Right ventricle myocardium superior (tissue), 1 donor: ENCODE measurements at regions not wholly inside any gene's neighbourhood (a gene's known extent, or its start where the extent isn't known, plus 50 kb on each side); places are given as distances from the start of the nearest gene placed in this dataset.

Experiments used
- ATAC-seq: fragments of 200-7000 bp; cut with Tn5 transposase; one replicate; pipeline ENCODE4 v1.9.1; 2020; ENCODE audit warnings: mild to moderate bottlenecking; ENCODE audit not compliant: poor library complexity
- DNase-seq: peaks from one replicate; pipeline ENCODE4 v3.0.0-alpha.2; 2020
- intact Hi-C: fragments of 100-400 bp; cut with DNase I; formaldehyde crosslinking; loops from one replicate; pipeline ENCODE4 v1.11.2; 2022
- donor health status: DM: no; HTN: yes; CAD: no; lungs with severe emphysema.

DNA sequence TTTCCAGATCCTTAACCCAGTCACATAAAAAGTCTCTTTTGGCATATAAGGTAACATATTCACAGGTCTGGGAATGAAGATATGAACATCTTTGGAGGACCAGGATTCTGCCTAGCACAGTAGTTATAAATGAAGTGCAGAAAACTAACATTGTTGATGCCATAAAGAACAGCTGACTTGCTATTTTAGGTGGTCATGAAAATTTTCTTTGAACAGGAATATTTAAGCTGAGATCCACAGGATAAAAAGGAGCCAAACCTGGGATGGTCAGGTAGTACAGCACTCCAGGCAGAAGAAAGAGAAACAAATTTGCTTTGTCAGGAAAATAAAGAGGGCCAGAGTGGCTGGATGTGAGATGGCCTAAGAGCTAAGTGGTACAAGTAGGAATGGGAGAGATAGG lies 80.0 kb downstream of the CENPW start:
- ATAC-seq (no peak), DNase-seq (no peak)
- intact Hi-C loops: no loop called here

DNA sequence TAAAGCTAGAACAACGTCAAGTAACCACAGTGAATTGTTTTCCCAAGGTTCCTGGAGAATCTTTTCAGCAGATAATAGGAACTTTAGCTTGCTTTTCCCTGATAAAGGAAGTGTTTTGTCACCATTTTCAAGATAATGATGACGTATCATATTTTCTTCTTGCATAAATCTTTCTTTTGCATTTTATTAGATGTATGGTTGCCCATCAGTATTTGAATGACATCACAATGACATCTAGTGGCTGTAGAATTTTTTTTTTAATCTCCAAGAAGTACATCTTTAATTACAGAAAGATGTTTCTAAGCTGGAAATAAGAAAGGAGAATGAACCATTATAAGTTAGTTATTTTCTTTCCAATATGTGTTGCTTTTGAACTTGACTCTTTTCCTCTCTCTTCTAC lies 83.0 kb downstream of the CENPW start:
- DNase-seq: no peak
- no peak for ATAC-seq
- intact Hi-C loops: no loop called here

DNA sequence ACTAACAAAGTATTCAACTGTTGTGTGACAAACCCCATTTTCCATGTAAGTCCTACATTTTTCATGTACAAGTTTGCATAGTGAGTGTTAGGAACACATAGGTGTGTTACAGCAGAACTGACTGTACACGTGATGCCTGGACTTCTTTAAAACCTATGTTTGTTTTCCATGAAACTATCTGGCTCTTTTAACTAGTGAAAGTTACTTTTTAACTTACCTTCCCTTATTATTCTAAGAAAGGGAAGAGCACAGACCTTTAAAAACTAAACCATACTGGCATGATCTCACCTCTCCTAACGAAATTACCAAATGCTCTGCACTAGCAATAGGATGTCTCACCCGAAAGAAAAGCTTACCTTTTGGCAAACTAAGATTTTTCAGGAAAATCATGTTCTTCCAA lies 87.8 kb downstream of the CENPW start:
- intact Hi-C loops: no loop called here
- ATAC-seq (no peak), DNase-seq (no peak)

DNA sequence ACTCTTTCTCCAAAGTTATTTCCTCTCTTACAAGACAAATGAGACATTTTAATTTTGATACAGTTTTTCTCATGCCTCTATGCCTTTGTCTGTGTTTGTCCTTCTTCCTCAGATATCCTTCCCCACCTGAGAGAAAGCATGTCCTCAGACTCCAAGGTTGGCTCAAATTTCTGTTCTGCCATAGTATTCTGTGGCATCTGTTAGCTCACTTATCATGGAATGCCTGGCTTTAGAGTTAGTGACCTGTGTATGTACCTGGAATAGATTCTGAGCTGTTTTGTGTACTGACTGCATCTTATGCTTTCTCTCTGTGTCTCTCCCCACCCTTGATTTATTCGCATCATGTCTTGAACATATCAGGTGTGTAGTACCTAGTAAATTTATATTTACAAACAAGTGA lies 90.0 kb downstream of the CENPW start:
- intact Hi-C loops: no loop called here
- DNase-seq (no peak), ATAC-seq (no peak)

DNA sequence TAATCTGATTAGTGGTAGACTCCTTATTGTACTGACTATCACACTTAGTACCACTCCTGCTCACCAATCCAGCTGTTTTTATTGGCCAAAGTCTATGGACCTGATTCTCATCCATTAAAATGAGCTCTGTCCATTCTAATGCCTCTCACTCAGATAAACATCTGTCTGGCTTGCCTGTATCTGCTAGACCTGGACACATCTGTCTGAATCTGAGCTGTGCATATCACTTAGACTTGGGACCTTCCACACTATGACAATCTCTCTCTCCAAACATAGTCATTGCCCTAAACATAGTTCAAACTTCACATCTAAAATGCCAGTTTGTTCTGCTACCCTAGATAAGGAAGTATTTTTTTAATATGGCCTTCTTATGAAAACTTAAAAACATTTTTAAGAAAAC lies 92.6 kb downstream of the CENPW start:
- ATAC-seq (no peak), DNase-seq (no peak)
- intact Hi-C loops: no loop called here

DNA sequence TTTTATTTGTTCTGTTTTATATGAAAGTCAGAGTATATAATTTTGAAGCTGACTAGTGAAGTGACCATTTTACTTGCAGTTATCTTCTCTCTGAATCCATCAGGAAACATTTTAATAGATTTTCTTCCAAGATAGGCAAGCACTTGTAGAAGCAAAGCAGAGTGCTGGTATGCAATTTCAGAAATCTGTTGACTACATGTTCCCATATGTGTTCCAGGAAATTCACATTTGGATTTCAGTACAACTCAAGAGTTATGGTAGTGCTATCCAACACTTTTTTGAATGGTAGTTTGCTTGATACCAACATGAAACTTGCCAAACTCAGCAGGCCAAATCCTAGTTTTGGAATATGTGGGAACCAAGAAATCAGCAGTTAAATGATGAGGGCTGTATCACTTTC lies 94.0 kb downstream of the CENPW start:
- DNase-seq (no peak), ATAC-seq (no peak)
- intact Hi-C loops: no loop called here

DNA sequence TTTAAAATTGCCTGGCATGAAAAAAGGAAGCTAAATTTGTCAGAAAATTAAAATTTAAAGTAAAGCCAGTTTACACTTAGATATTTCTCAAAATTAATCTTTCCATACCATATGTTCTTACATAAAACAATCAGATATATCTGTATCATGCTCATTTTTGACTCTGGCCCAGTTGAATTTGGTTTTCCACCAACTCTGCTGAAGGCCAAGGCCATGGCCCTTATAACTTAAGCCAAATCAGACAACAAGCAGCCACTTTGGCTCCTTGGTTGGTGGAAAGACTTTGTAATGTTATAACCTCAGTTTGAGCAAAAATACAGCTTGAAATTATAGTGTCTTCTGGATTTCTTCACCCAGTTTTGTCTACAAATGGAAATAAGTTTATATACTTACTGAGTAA lies 97.3 kb downstream of the CENPW start:
- intact Hi-C loops: no loop called here
- DNase-seq (no peak), ATAC-seq (no peak)

DNA sequence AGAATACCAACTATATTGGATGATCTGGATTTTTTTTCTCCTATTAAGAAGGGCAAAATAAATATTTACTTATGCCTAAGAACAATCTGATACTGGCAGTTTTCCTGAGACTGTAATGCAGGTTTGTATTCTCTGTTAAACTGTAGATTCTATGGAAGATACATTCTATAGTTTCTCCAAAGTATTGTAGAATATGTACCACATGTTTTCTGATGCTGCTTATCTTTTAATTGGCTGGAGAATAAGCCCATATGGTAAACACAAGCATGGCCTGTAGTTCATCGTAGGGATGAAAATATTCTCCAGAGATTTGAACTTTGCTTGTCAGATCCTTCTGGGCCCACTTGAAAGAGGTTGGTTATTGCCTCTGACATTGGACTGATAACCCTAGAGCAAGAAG lies 99.1 kb downstream of the CENPW start:
- ATAC-seq: no peak
- no peak for DNase-seq
- intact Hi-C loops: no loop called here

DNA sequence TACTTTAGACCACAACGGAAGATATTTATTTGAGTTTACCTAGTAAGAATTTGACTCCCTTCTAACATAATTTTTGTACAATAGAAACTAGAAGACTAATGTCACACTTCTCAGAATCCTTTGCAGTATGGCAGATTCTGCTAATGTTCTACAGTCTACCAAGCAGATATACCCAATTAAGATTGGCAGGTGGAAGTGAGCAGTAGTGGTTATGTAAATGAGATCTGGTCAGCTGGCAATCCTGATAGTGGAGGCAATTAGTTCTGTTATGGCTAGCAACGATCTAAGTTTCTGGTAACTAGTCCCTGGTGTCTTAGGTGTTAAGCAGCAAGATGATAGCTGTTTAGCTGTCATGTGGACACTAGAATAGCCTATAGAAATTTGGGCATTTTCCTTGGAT lies 101.0 kb downstream of the CENPW start:
- intact Hi-C loops: no loop called here
- DNase-seq: no peak

DNA sequence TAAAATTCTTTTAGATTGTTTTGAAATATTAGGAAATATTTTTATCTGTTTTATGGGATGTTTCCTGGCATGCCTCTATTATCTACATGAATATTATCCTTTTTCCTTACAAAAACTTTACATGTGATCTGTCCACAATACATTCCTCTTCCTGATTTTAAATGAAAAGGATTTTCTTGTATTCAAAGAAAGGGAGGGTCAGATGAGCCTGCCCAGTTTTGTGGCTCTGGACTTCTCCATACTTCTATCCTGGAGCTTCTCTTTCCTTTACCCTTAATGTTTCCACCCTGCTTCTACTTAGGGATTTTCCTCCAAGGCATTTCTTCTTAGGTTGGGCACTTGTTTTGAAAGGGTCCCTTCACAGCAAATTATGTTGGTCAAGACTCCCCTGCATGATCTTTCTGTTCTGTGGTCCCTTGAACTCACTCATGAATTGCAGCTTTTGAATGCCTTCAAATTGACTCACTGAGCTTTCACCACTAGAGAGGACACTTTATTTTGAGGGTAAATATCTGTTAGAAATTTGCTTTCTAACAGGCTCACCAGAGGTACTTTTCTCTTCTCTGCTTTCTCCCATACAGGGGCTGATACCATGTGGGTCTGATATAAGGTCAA lies 104.9 kb downstream of the CENPW start:
- ATAC-seq: no peak
- no peak for DNase-seq
- intact Hi-C loops: no loop called here

More for the DNA sequence above, 101.0 kb downstream of the CENPW start:
- ATAC-seq: no peak

DNA sequence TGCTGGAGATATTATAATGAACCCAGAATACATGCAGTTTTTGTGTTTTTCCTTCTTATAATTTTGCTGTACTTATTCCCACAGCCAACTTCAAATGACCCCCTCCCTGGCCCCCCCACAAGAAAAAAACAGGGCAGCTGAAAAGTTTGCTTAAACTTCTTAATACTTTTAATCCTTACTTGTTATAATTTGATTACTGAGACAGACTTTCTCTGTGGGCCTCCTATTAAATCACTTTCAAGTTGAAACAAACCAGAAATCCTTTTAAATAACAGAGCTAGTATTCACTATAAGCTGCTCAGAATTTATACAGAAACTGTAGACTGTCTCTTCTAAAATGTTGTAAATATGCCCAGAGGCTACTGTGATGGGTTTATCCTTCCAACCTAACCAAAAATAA lies 106.3 kb downstream of the CENPW start:
- intact Hi-C loops: no loop called here
- DNase-seq: no peak
- no peak for ATAC-seq

DNA sequence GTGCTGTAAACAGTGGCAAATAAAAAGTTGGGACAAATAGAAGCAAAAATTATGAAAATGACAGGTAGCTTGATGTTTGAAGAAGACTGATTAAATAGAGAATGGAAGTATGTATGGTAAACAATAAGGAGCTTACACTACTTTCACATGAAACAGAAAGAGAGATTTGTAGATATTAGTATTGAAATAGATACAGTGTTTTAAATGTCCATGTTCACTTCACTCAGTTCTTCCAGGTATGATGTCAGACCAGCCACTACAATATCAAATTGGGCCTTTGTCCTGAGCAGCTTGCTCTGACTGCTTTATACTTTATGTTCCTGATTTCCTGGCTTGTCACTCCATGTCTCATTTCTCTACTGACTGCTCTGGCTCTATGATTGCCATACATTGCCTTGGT lies 107.5 kb downstream of the CENPW start:
- DNase-seq: no peak
- no peak for ATAC-seq
- intact Hi-C loops: no loop called here

DNA sequence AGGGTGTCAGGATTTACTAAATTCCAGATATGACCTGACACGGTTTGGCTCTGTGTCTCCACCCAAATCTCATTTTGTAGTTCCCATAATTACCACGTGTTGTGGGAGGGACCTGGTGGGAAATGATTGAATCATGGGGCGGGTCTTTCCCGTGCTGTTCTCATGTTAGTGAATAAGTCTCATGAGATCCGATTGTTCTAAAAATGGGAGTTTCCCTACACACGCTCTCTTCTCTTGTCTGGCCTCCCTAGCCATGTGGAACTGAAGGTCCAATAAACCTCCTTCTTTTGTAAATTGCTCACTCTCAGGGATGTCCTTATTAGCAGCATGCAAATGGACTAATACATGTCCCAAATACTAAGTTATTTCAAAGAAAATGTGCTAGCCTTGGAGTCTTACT lies 121.1 kb downstream of the CENPW start:
- no peak for ATAC-seq
- intact Hi-C loops: no loop called here

DNA sequence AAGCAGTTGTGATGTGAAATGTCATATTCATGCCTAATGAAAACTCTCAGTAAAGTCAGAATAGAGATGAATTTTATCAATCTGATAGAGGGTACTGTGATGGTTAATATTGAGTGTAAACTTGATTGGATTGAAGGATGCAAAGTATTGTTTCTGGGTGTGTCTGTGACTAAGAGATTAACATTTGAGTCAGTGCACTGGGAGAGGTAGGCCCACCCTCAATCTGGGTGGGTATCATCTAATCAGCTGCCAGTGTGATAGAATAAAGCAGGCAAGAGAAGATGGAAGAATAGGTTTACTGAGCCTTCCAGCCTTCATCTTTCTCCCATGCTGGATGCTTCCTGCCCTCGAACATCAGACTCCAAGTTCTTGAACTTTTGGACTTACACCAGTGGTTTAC lies 124.3 kb downstream of the CENPW start:
- ATAC-seq: no peak
- intact Hi-C loops: no loop called here
- no peak for DNase-seq

More for the DNA sequence above, 121.1 kb downstream of the CENPW start:
- no peak for DNase-seq

DNA sequence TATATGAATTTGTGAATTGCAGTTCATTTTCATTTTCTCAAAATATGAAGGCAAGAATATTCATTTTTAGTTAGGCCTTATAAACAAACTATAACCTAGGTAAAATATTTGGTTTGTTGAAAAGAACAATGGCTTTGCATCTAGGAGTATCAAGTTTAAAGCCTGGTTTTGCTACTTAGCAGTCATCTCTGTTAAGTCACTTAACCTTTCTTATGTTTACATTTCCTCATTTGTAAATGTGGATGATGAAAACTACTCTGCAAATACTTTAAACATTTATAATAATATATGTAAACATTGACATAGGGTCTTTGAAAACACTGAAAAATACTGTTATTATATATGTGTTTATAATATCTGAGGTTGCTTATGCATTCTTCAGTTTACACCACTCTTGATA lies 135.5 kb downstream of the CENPW start:
- DNase-seq (no peak), ATAC-seq (no peak)
- intact Hi-C loops: no loop called here

DNA sequence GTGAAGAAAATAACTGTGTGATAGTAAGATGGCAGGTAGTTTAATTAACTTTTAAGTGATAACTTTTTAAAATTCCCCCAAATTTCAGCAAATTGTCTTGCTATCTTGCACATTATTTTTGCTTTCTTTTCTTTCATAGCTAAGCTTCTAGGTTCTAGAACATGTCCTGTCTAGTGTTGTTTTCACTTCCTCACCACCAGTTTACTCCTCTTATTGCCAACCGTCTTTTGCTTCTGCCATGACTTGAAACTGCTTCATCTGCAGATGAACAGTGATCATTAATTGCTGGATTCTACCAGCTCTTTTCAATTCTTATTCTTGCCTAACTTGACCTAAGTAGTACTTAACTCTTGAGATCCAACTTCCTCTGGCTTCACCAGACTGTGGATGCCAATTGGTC lies 137.8 kb downstream of the CENPW start:
- DNase-seq (no peak), ATAC-seq (no peak)
- intact Hi-C loops: no loop called here

DNA sequence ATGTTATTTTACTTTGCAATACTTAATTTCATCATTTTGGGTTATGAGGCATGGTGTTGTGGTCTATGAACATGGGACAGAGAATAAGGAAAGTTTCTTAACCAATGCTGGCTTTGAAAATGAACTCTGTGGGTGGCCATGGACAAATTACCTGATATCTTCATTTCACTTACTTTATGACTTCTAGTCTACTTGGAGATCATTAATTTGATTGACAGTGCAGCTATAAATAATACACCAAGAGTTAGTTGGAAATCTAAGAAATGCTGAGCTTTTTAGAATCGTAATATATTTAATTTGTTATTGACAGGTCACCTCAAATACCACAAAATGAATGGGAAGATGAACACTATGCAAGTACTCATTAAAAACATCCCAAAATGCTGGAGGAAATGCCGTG lies 140.4 kb downstream of the CENPW start:
- ATAC-seq: no peak
- intact Hi-C loops: no loop called here
- no peak for DNase-seq

DNA sequence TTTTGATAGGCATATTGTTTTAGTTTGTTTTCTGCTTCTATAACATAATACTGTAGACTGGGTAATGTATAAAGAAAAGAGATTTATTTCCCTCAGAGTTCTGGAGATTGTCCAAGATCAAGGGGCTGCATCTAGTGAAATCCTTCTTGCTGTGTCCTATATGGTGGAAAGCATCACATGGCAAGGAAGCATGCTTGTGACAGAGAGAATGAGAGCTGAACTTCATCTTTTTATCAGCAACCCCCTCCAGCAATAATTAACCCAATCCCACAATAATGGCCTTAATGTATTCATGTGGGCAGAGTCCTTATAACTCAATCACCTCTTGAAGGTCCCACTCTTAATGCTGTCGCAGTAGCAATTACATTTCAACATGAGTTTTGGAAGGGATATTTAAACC lies 141.4 kb downstream of the CENPW start:
- DNase-seq (no peak), ATAC-seq (no peak)
- intact Hi-C loops: no loop called here

DNA sequence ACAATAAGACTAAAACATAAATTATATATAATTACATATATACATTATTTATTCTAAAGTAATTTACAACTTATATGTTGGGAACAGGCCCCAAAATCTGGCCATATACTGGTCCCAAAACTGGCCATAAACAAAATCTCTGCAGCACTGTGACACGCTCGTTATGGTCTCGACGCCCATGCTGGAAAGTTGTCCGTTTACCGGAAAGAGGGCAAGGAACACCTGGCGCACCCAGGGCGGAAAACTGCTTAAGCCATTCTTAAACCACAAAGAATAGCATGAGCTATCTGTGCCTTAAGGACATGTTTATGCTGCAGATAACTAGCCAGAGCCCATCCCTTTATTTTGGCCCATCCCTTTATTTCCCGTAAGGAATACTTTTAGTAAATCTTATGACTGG lies 164.9 kb downstream of the CENPW start:
- intact Hi-C loops: no loop called here
- DNase-seq (no peak), ATAC-seq (no peak)

DNA sequence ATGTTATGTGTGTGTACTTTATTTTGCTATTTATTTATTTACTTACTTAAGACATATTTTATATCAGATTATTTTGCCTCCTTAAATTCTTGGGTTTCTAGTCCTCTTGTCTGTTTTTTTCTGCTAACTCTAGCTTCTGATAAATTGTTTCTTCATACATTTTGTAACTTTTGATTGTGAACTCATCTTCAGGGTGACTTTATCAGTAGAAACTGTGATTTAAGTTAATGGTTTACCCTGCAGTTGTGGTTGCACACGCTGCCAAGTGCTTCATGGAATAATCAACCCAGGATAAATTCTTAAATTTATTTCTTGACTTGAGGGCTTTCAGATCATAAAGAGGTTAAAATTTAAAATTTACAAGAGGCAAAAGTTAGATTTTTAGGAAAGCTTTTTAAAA lies 173.3 kb downstream of the CENPW start:
- ATAC-seq: no peak
- intact Hi-C loops: no loop called here
- DNase-seq: no peak

DNA sequence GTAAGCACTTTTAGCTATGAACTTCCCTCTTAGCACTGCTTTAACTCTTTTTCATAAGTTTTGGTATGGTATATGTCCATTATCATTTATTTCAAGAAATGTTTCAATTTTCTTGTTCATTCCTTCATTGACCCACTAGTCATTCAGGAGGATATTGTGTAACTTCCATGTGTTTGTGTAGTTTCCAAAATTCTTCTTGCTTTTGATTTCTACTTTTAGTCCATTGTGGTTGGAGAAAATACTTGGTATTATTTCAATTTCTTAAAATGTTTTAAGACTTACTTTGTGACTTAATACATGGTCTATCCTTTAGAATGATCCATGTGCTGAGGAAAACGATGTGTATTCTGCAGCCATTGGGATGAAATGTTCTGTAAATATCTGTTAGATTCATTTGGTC lies 176.5 kb downstream of the CENPW start:
- ATAC-seq (no peak), DNase-seq (no peak)
- intact Hi-C loops: no loop called here
